K562 (cell line): ENCODE measurements at regions not wholly inside any gene's neighbourhood (a gene's known extent, or its start where the extent isn't known, plus 50 kb on each side); places are given as distances from the start of the nearest gene placed in this dataset.

Experiments used
- CBFB ChIP-seq: sonication (generic); formaldehyde crosslinking; IDR thresholded peaks from 2 replicates; pipeline ENCODE4 v1.4.0; 2020; ENCODE audit warnings: mild to moderate bottlenecking, missing genetic modification reagents
- MEF2D ChIP-seq: conservative IDR thresholded peaks from 2 replicates; pipeline ENCODE4 v1.6.1; 2016; ENCODE audit warnings: low read depth, missing genetic modification characterization, missing compliant biosample characterization
- SP1 ChIP-seq: sonication (generic); formaldehyde crosslinking; IDR thresholded peaks from 2 replicates; pipeline ENCODE4 v1.8.1; 2022; ENCODE audit warnings: mild to moderate bottlenecking, missing genetic modification reagents
- ZNF253 ChIP-seq: fragments of 250-450 bp; sonication (Bioruptor Pico); conservative IDR thresholded peaks from 2 replicates; pipeline ENCODE4 v1.6.1; 2021; ENCODE audit warnings: mild to moderate bottlenecking

DNA sequence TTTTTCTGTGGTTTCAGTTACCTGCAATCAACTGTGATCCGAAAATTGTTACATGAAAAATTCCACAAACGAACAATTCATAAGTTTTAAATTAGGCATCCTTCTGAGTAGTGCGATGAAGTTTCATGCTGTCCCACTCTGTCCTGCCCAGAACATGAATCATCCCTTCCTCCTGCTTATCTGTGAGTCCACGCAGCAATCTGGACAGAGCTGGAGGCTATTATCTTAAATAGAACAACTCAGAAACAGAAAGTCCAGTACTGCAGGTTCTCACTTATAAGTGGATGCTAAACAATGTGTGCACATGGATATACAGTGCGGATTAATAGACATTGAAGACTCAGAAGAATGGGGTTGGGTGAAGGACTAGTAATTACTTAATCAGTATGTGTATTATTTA lies 583.7 kb upstream of the SPRY2 start:
- no peak for TF ChIP-seq ZNF253
- TF ChIP-seq SP1 (CRISPR knock-in tag), result no peak
- TF ChIP-seq MEF2D (tag), result no peak
- no peak for TF ChIP-seq CBFB
